ENCODE measurements at regions not wholly inside any gene's neighbourhood (a gene's known extent, or its start where the extent isn't known, plus 50 kb on each side); places are given as distances from the start of the nearest gene placed in this dataset.

- H3K27ac ChIP-seq: no peak overlapping the region
- no peaks in the 10 kb centered on the region for H3K36me3 ChIP-seq
- no peak for DNase-seq (ENCODE audit: low spot score)
- H3K4me1 ChIP-seq: no peaks in the 10 kb centered on the region
- H3K27me3 ChIP-seq: no peaks in the 10 kb centered on the region
- no peak overlapping the region for H3K4me3 ChIP-seq
- H3K9me3 ChIP-seq: no peaks in the 10 kb centered on the region
- no peak for TF ChIP-seq CTCF (IDR thresholded peaks at IDR 0.05)
Measured at GRCh38 chr5:39665328-39665727, 240.5 kb upstream of the DAB2 start.

GRCh38 chr5:39662945-39663344 lies 238.2 kb upstream of the DAB2 start:
- no peak overlapping the region for H3K27ac ChIP-seq
- H3K27me3 ChIP-seq: no peaks in the 10 kb centered on the region
- TF ChIP-seq CTCF (IDR thresholded peaks at IDR 0.05): no peak
- no peaks in the 10 kb centered on the region for H3K4me1 ChIP-seq
- no peaks in the 10 kb centered on the region for H3K9me3 ChIP-seq
- no peaks in the 10 kb centered on the region for H3K36me3 ChIP-seq
- H3K4me3 ChIP-seq: no peak overlapping the region
- no peak for DNase-seq (ENCODE audit: low spot score)

- no peaks in the 10 kb centered on the region for H3K27me3 ChIP-seq
- DNase-seq (ENCODE audit: low spot score): no peak
- no peak overlapping the region for H3K27ac ChIP-seq
- no peak for TF ChIP-seq CTCF (IDR thresholded peaks at IDR 0.05)
- no peaks in the 10 kb centered on the region for H3K36me3 ChIP-seq
- H3K4me1 ChIP-seq: no peaks in the 10 kb centered on the region
- no peaks in the 10 kb centered on the region for H3K9me3 ChIP-seq
- no peak overlapping the region for H3K4me3 ChIP-seq
Measured at GRCh38 chr5:39661026-39661779, 236.4 kb upstream of the DAB2 start.

GRCh38 chr5:39660020-39660419 lies 235.2 kb upstream of the DAB2 start:
- H3K27me3 ChIP-seq: no peaks in the 10 kb centered on the region
- no peaks in the 10 kb centered on the region for H3K9me3 ChIP-seq
- no peak for DNase-seq (ENCODE audit: low spot score)
- H3K4me1 ChIP-seq: no peaks in the 10 kb centered on the region
- no peaks in the 10 kb centered on the region for H3K36me3 ChIP-seq
- no peak overlapping the region for H3K27ac ChIP-seq
- no peak overlapping the region for H3K4me3 ChIP-seq
- TF ChIP-seq CTCF (IDR thresholded peaks at IDR 0.05): no peak

GRCh38 chr5:39658866-39659265 lies 234.1 kb upstream of the DAB2 start:
- TF ChIP-seq CTCF (IDR thresholded peaks at IDR 0.05): no peak
- H3K4me3 ChIP-seq: no peak overlapping the region
- no peaks in the 10 kb centered on the region for H3K9me3 ChIP-seq
- H3K4me1 ChIP-seq: no peaks in the 10 kb centered on the region
- no peaks in the 10 kb centered on the region for H3K27me3 ChIP-seq
- H3K36me3 ChIP-seq: no peaks in the 10 kb centered on the region
- no peak for DNase-seq (ENCODE audit: low spot score)
- H3K27ac ChIP-seq: no peak overlapping the region

- DNase-seq (ENCODE audit: low spot score): no peak
- no peaks in the 10 kb centered on the region for H3K27me3 ChIP-seq
Measured at GRCh38 chr5:39657943-39658342, 233.2 kb upstream of the DAB2 start.

More at GRCh38 chr5:39657943-39658342, 233.2 kb upstream of the DAB2 start:
- Histone ChIP-seq H3K9me3 (no peaks in the 10 kb centered on the region), H3K4me3 (no peak overlapping the region), H3K27ac (no peak overlapping the region), H3K4me1 (no peaks in the 10 kb centered on the region), H3K36me3 (no peaks in the 10 kb centered on the region)
- no peak for TF ChIP-seq CTCF (IDR thresholded peaks at IDR 0.05)

All from right atrium auricular region (tissue), 2 donors.